GM21360 (cell line): ENCODE measurements at regions not wholly inside any gene's neighbourhood (a gene's known extent, or its start where the extent isn't known, plus 50 kb on each side); places are given as distances from the start of the nearest gene placed in this dataset.

Experiments
- ATAC-seq: cut with Tn5 transposase; IDR thresholded peaks from one replicate; pipeline ENCODE4 v1.9.1; 2021; ENCODE audit warnings: mild to moderate bottlenecking, moderate library complexity; ENCODE audit not compliant: unreplicated experiment

- ATAC-seq: no peak
Observed at GRCh38 chr3:107258300-107258699, 118.9 kb upstream of the CCDC54 start.

GRCh38 chr3:107260207-107260606, 117.0 kb upstream of the CCDC54 start:
- no peak for ATAC-seq

- no peak for ATAC-seq
Observed at GRCh38 chr3:107263269-107264021, 113.8 kb upstream of the CCDC54 start.

GRCh38 chr3:107264888-107265287, 112.4 kb upstream of the CCDC54 start:
- ATAC-seq: no peak

GRCh38 chr3:107265526-107265925, 111.7 kb upstream of the CCDC54 start:
- no peak for ATAC-seq

- ATAC-seq: no peak
Observed at GRCh38 chr3:107268469-107268868, 108.8 kb upstream of the CCDC54 start.

- ATAC-seq: no peak
Observed at GRCh38 chr3:107269136-107269535, 108.1 kb upstream of the CCDC54 start.

GRCh38 chr3:107271787-107272387, 105.4 kb upstream of the CCDC54 start:
- ATAC-seq: no peak

- no peak for ATAC-seq
Observed at GRCh38 chr3:107272471-107272870, 104.8 kb upstream of the CCDC54 start.

- ATAC-seq: no peak
Observed at GRCh38 chr3:107272885-107273284, 104.4 kb upstream of the CCDC54 start.

GRCh38 chr3:107273771-107274170, 103.5 kb upstream of the CCDC54 start:
- no peak for ATAC-seq

GRCh38 chr3:107275511-107275910, 101.7 kb upstream of the CCDC54 start:
- ATAC-seq: no peak

GRCh38 chr3:107283948-107284347, 93.3 kb upstream of the CCDC54 start:
- ATAC-seq: no peak

GRCh38 chr3:107284612-107285011, 92.6 kb upstream of the CCDC54 start:
- no peak for ATAC-seq

- no peak for ATAC-seq
Observed at GRCh38 chr3:107285197-107285596, 92.0 kb upstream of the CCDC54 start.

GRCh38 chr3:107289354-107289753, 87.9 kb upstream of the CCDC54 start:
- ATAC-seq: no peak

- ATAC-seq: no peak
Observed at GRCh38 chr3:107294117-107294516, 83.1 kb upstream of the CCDC54 start.

GRCh38 chr3:107297597-107297996, 79.6 kb upstream of the CCDC54 start:
- ATAC-seq: no peak

- ATAC-seq: no peak
Observed at GRCh38 chr3:107307205-107307604, 70.0 kb upstream of the CCDC54 start.

- no peak for ATAC-seq
Observed at GRCh38 chr3:107308716-107309115, 68.5 kb upstream of the CCDC54 start.

- ATAC-seq: no peak
Observed at GRCh38 chr3:107309312-107309711, 67.9 kb upstream of the CCDC54 start.

GRCh38 chr3:107313711-107314110, 63.5 kb upstream of the CCDC54 start:
- ATAC-seq: no peak

- ATAC-seq: no peak
Observed at GRCh38 chr3:107315141-107315540, 62.1 kb upstream of the CCDC54 start.
